HG02852 (cell line): ENCODE measurements at regions not wholly inside any gene's neighbourhood (a gene's known extent, or its start where the extent isn't known, plus 50 kb on each side); places are given as distances from the start of the nearest gene placed in this dataset.
"Not testable (repeated sequence)": the region's sequence is repeated elsewhere in the genome, so short reads cannot be mapped to it uniquely, and the experiment has no call there.

ENCODE experiments used
- ATAC-seq: cut with Tn5 transposase; IDR thresholded peaks from one replicate; pipeline ENCODE4 v1.9.1; 2021; ENCODE audit warnings: mild to moderate bottlenecking, moderate library complexity; ENCODE audit not compliant: unreplicated experiment

DNA sequence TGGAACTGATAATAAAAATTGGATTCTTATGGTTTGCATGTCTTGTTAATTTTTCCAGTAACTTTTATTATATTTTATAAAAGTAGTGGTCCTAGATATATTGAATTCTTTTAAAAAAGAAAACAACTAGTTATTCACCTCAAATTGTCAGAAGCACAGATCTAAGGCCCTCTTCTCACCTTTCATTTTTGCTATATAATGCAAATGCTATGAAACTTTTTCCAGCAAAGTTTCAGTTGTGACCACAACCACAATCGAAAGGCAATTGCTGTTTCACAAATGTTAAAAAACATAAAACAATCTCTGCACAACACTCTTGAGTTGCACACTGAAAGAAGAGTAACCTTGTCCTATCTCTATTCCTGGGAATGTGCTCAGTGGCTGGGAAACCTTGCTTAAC lies 479.8 kb upstream of the FLRT2 start:
- no peak for ATAC-seq

GRCh38 chr14:85052646-85053045 lies 477.3 kb upstream of the FLRT2 start:
- no peak for ATAC-seq

DNA sequence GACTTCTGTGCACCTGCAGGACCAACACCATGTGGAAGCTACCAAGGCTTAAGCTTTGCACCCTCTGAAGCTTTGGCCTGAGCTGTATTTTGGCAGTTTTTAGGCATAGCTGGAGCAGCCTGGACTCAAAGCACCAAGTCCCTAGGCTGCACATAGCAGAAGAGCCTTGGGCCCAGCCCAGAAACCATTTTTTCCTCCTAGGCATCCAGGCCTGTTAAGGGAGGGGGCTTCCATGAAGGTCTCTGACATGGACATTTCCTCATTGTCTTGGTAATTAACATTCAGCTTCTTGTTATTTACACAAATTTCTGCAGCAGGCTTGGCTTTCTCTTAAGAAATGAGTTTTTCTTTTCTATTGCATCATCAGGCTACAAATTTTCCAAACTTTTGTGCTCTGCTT lies 475.8 kb upstream of the FLRT2 start:
- no peak for ATAC-seq

DNA sequence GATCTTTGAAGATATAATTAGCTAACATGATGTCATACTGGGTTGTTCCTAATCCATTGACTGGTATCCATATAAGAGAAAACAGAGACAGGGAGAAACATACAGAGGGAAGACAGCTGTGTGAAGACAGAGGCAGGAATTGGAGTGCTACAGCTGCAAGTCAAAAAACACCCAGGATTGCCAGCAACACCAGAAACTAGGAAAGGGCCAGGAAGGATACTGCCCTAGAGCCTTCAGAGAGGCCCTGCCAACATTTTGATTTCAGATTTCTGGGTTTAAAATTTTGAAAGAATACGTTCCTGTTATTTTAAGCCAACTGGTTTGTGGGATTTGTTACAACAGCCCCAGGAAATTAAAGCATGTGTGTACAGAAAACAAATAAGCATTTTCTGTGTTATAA lies 473.7 kb upstream of the FLRT2 start:
- no peak for ATAC-seq

- ATAC-seq = no peak
Measured at GRCh38 chr14:85057221-85057620, 472.7 kb upstream of the FLRT2 start.

- ATAC-seq = no peak
Measured at GRCh38 chr14:85058150-85058549, 471.8 kb upstream of the FLRT2 start.

DNA sequence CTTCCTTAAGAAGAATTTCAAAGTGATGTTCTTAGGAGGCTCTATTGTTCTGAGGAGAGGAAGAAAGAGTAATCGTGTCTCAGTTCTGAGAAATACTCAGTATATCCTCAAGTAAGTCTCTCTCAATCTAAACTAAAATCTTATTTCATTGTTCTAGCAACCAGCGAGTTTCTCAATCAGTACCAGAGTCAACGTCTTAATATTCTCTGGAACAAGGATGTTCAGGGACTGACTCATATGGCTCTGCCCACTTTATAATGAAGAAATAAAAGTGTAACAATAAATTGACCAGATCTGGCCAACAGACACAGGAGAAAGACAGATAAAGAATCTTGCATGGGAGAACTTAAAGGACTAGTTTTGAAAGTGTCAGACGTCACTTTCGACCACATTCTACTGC lies 469.8 kb upstream of the FLRT2 start:
- no peak for ATAC-seq

DNA sequence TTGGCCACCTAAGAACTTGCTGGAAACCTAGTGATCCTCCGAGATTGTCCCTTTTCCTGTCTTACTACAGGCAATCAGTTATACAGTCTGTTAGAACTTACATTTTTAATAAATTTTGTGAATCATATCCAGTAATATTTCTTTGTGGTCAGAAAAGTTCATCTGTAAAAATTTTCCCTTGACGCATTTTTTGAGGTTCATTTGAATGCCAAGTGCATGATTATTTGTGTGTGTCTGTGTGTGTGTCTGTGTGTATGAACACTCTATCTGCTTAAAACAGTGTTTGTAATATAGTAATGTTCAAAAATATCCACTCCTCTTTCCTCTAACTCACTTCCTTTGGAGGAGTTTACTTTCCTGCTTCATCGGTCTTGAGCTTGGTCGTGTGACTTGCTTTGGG lies 468.7 kb upstream of the FLRT2 start:
- ATAC-seq = no peak

- ATAC-seq = no peak
Measured at GRCh38 chr14:85063747-85064146, 466.2 kb upstream of the FLRT2 start.

DNA sequence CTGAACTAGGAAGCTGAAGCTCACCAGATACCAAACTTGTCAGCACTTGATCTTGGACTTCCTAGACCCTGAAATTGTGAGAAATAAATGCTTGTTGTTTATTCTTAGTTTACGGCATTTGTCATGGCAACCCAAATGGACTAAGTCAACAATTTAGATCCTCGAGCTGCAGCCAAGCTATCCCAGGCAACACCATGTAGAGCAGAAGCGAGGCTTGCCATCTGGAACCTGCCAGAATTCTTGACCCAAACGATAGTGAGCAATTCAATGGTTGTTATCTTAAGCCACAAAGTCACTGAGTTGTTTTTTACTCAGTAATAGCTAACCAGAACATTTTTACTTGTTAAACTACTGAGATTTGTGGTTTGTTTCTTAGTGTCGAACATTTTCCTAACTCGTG lies 458.5 kb upstream of the FLRT2 start:
- no peak for ATAC-seq

- no peak for ATAC-seq
Measured at GRCh38 chr14:85074955-85075354, 455.0 kb upstream of the FLRT2 start.

DNA sequence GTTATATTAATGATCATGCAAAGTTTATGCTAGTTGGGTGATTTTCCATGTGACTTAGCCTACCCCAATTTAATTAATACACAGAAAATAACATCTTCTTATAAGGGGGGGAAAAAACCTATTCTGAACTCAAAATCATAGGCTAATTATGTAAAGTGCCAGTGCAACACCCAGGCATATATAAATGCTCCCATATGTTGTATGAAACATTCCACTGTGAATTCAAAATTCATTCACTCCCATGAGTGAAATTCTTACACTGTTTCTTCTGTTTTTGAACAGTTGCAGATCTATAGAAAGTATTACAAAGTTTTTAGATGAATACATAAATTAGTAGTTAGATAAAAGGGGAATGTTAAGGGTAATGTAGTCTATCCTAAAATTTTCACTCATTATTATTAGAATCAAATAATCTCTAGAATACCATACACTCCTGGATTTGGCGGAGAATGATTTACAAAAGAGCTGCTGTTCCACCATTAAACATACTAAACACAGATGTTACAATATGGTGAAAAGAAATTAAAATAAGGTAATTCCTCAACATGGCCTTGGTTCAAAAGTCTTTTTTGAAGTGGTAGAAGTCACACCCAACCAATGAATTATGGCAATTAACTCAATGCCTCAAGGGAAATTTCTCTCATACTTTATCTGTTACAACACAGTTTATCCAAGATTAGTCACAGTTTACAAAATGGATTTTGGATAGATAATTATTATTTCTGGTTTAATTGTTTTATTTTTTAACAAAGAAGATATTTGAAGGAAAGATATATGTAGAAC lies 454.1 kb upstream of the FLRT2 start:
- ATAC-seq = no peak

- not testable (repeated sequence) for ATAC-seq
Measured at GRCh38 chr14:85077716-85078115, 452.2 kb upstream of the FLRT2 start.

GRCh38 chr14:85079842-85080730 lies 449.9 kb upstream of the FLRT2 start:
- ATAC-seq = no peak

DNA sequence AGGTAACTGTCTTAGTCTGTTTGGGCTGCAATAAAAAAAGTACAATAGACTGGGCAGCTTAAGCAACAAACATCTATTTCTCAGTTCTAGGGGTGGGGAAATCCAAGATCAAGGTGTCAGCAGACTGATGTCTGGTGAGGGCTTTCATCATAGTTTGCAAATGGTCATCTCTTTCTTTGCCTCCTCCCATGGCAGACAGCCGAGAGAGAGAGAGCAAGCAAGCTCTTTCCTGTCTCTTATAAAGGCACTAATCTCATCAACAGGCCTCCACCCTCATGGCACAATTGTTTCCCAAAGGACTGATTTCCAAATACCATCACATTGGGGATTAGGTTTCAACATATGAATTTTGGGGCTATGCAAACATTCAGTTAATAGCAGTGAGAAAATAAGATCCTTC lies 445.6 kb upstream of the FLRT2 start:
- no peak for ATAC-seq

- no peak for ATAC-seq
Measured at GRCh38 chr14:85085981-85086380, 444.0 kb upstream of the FLRT2 start.

GRCh38 chr14:85087201-85087600 lies 442.7 kb upstream of the FLRT2 start:
- no peak for ATAC-seq

GRCh38 chr14:85088192-85088591 lies 441.8 kb upstream of the FLRT2 start:
- ATAC-seq = no peak

DNA sequence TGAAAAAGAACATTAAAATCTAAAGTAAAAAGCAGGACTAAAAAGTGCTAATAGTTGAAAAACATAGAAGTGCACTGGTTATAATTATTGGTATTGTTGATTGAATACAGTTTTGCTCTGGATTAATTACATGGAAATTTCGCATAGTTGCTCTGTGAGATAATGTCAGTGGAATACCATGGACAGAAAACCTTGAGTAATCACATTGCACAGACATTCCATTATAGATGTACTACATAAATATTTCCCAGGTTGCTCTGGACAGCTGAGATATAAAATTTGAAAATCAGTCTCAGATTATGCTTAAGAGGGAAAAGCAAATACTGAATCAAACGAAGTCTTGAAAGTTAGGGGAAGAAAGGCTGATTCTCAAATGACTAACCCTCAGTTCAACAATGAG lies 439.3 kb upstream of the FLRT2 start:
- ATAC-seq = no peak

DNA sequence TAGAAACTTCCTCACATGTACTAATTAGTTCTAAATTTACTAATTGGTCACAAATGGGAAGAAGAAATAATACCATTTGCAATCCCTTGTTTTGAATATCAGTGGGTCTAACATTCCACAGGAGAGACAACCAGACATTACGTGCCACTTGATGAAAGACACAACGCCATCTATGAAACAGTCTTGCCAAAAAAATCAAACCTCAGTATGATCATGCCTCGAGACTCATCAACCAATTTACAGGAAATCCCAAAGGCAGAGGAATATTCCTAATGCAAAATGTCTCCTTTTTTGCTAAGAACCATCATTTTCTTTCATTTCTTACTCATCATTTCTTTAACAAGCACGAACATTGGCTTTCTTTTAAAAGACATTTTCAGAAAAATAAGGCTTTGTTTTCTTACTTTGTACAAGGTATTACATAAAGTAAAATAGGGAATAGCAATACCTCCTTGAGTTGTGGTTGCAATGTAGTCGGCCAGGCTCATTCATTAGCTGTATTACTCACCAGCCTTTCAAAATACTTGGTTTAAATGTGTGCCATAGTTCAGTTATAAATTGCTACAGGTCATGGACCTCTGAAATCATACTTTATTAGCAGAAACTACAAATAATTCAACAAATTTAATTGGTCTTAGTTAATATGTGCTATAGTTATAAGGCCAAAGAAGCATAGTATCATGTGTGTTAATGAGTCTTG lies 436.2 kb upstream of the FLRT2 start:
- no peak for ATAC-seq

GRCh38 chr14:85102591-85102990 lies 427.4 kb upstream of the FLRT2 start:
- no peak for ATAC-seq

- no peak for ATAC-seq
Measured at GRCh38 chr14:85106506-85106905, 423.4 kb upstream of the FLRT2 start.
